ENCODE measurements at regions not wholly inside any gene's neighbourhood (a gene's known extent, or its start where the extent isn't known, plus 50 kb on each side); places are given as distances from the start of the nearest gene placed in this dataset.
"Not testable (repeated sequence)": the region's sequence is repeated elsewhere in the genome, so short reads cannot be mapped to it uniquely, and the experiment has no call there.

DNA sequence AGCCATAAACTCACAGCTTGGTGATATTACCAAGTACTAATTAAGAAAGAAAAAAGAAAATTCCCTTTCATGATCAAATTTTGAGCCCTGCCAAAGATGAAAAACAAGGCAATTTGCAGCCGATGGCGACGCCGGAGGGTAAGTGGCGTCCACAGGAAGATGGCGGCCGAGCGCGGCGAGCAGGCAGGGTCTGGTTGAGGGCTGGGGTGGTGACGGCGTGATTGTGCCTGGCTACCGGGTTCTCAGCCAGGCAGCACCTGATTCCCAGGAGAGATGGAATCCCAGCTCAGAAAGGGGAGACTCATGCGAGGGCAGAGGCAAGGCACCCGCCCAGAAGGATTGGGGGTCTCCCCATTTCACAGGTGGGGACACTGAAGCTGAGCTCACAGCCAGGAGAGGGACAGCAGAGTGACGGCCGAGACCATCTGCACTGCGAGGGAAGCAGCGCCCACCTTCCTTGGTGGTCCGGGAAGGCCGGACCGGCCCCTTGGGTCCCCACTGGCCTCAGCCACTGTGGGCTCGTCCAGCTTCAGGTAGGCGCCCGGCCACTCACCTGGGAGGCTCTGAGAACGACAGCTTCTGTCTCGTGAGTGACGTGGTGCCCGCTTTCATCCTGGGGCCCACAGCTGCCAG, 145.8 kb downstream of the IGLL1 start:
- not testable (repeated sequence) for H3K79me2 ChIP-seq (ENCODE audit: insufficient read depth, low read length); H3K27ac ChIP-seq (ENCODE audit: low read depth, low read length); H3F3A ChIP-seq (ENCODE audit: insufficient read depth); H3K9ac ChIP-seq (ENCODE audit: low read length); H3K4me3 ChIP-seq (ENCODE audit: insufficient read depth, low read length, poor library complexity, severe bottlenecking); H2AFZ ChIP-seq (ENCODE audit: low read depth, low read length, severe bottlenecking); H3K9me2 ChIP-seq (replicated peaks; ENCODE audit: insufficient read depth, low read length); H3K36me3 ChIP-seq (ENCODE audit: low read length); H3K4me2 ChIP-seq (ENCODE audit: low read depth, low read length, poor library complexity, severe bottlenecking); H3K9me3 ChIP-seq (ENCODE audit: insufficient read depth, low read length); H4K20me1 ChIP-seq (ENCODE audit: low read depth, low read length); H3K27me3 ChIP-seq (ENCODE audit: low read length)

DNA sequence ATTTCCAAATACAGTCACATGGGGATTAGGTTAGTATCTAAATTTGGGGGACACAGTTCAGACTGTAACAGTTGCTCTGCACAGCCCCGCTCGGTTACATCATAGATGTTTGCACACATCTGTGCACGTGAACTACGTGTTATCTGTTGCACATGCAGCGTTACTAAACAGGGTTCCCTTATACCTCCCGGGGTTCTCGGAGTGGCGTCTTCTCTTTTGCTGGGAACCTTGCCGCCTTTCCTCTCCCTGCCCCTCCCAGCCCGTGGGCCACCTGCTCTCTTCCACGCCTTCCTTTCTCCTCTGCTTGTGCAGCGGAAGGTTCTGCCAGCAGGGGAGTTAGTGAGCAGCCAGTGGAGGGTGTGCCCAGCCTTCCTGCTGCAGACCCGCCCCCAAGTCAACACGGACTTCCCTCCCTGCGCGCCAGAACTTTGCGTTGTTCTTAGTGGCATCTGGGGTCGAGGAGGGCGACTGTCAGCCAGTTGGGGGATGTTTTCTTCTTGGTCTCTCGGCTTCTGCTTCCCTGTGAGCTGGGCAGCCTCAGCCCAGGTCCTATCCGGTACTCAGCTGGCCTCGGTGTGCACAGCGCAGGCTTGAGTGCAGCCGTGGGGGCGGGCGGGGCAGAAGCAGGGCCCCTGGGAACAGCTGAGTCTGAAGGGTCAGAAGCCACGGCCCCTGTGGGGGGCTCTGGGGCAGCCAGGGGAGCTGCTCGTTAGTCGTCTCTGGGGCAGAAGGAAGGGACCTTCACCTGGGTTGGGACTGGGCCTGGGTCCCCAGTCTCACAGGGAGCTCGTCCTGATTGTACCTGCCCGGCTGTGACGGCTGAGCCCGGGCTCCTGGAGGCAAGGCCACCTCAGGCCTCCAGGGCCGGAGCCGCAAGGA, 146.7 kb downstream of the IGLL1 start:
- H3K4me2 ChIP-seq (ENCODE audit: low read depth, low read length, poor library complexity, severe bottlenecking) = peak overlapping the region; percentile 24
- H3K9ac ChIP-seq (ENCODE audit: low read length); H4K20me1 ChIP-seq (ENCODE audit: low read depth, low read length): not testable (repeated sequence)

DNA sequence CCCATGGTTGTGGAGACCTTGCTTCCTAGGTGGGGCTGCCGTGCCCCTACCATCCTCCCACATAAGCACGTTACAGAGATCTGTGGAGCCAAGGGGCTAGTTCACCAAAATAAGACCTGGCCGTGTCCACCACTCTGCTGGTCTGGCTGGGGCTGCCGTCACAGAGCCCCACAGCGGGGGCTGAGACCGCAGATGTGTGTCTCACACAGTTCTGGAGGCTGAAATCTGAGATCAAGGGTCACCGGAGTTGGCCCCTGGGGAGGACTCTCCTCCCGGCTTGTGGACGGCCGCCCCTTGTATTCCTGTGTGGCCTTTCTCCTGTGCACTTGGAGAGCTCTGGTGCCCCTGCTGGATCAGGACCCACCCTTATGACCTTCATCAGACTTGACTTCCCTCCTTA, 147.4 kb downstream of the IGLL1 start:
- not testable (repeated sequence) for H3K9me2 ChIP-seq (replicated peaks; ENCODE audit: insufficient read depth, low read length); H3K9ac ChIP-seq (ENCODE audit: low read length); H3K36me3 ChIP-seq (ENCODE audit: low read length); H2AFZ ChIP-seq (ENCODE audit: low read depth, low read length, severe bottlenecking); H3K27ac ChIP-seq (ENCODE audit: low read depth, low read length); H3K4me3 ChIP-seq (ENCODE audit: insufficient read depth, low read length, poor library complexity, severe bottlenecking); H3F3A ChIP-seq (ENCODE audit: insufficient read depth); H4K20me1 ChIP-seq (ENCODE audit: low read depth, low read length); H3K79me2 ChIP-seq (ENCODE audit: insufficient read depth, low read length); H3K9me3 ChIP-seq (ENCODE audit: insufficient read depth, low read length); H3K27me3 ChIP-seq (ENCODE audit: low read length)
- H3K4me2 ChIP-seq (ENCODE audit: low read depth, low read length, poor library complexity, severe bottlenecking) = peak overlapping the region; percentile 24

More for the DNA sequence above, 146.7 kb downstream of the IGLL1 start:
- H3K27me3 ChIP-seq (ENCODE audit: low read length); H2AFZ ChIP-seq (ENCODE audit: low read depth, low read length, severe bottlenecking); H3K9me2 ChIP-seq (replicated peaks; ENCODE audit: insufficient read depth, low read length); H3F3A ChIP-seq (ENCODE audit: insufficient read depth); H3K27ac ChIP-seq (ENCODE audit: low read depth, low read length); H3K79me2 ChIP-seq (ENCODE audit: insufficient read depth, low read length); H3K4me3 ChIP-seq (ENCODE audit: insufficient read depth, low read length, poor library complexity, severe bottlenecking); H3K36me3 ChIP-seq (ENCODE audit: low read length); H3K9me3 ChIP-seq (ENCODE audit: insufficient read depth, low read length): not testable (repeated sequence)

DNA sequence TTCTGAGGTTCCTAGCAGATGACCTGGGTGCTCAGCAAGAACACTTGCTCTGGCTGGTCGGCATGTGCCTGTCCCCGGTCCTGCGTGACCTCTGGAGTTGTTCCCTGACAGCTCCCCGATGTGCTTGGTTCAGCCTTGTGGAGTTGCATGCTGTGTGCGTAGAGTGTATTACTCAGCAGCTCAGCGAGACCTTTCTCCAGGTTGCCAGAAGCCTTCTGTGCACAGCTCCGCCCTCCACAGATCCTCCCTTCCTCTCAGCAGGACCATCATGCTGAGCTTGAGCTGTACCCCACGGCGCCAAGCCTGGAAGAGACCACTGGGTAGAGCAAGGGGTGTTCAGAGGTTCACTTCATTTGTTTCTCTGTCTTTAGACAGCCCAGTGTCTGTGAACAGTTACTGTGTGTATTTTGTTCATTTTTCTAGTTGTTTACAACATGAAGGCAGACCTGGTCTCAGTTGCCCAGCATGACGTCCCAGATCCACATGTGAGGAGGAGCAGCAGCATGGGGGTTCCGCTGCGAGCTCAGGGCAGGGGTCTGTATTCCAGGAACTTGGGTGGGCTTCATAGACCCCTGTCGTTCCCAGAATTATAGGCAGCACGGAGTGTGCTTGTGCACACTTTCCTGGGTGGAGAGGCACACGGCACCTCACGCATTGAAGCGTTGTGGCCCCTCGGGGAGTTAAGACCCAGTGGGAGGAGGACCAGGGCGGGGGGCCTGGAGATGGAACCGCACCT, 148.6 kb downstream of the IGLL1 start:
- H3F3A ChIP-seq (ENCODE audit: insufficient read depth) = no peaks in the 10 kb centered on the region

DNA sequence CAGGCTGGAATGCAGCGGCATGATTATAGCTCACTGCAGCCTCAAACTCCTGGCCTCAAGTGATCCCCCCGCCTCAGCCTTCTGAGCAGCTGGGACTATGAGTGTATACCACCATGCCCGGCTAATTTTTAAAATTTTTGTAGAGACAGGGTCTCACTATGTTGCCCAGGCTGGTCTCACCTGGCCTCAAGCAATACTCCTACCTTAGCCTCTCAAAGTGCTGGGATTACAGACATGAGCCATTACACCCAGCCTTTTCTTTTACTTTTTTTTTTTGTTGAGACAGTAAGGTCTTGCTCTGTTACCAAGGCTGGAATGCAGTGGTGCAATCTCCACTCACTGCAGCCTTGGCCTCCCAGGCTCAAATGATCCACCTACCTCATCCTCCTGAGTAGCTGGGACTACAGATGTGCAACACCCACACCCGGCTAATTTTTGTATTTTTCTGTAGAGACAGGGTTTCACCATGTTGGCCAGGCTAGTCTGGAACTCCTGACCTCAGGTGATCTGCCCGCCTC, 155.5 kb downstream of the IGLL1 start:
- H3K4me3 ChIP-seq (ENCODE audit: insufficient read depth, low read length, poor library complexity, severe bottlenecking); H3K9ac ChIP-seq (ENCODE audit: low read length); H3K36me3 ChIP-seq (ENCODE audit: low read length); H3K4me2 ChIP-seq (ENCODE audit: low read depth, low read length, poor library complexity, severe bottlenecking); H3F3A ChIP-seq (ENCODE audit: insufficient read depth); H3K9me3 ChIP-seq (ENCODE audit: insufficient read depth, low read length); H4K20me1 ChIP-seq (ENCODE audit: low read depth, low read length); H3K27ac ChIP-seq (ENCODE audit: low read depth, low read length); H2AFZ ChIP-seq (ENCODE audit: low read depth, low read length, severe bottlenecking); H3K9me2 ChIP-seq (replicated peaks; ENCODE audit: insufficient read depth, low read length); H3K79me2 ChIP-seq (ENCODE audit: insufficient read depth, low read length); H3K27me3 ChIP-seq (ENCODE audit: low read length): not testable (repeated sequence)

More for the DNA sequence above, 148.6 kb downstream of the IGLL1 start:
- Histone ChIP-seq H3K9me3 (ENCODE audit: insufficient read depth, low read length) (no peaks in the 10 kb centered on the region; the same call in 1 of the 2 replicates), H3K27ac (ENCODE audit: low read depth, low read length) (no peak overlapping the region), H3K4me3 (ENCODE audit: insufficient read depth, low read length, poor library complexity, severe bottlenecking) (no peak overlapping the region), H3K36me3 (ENCODE audit: low read length) (no peaks in the 10 kb centered on the region), H3K9me2 (replicated peaks; ENCODE audit: insufficient read depth, low read length) (no peaks in the 10 kb centered on the region), H3K79me2 (ENCODE audit: insufficient read depth, low read length) (no peaks in the 10 kb centered on the region), H4K20me1 (ENCODE audit: low read depth, low read length) (no peaks in the 10 kb centered on the region), H3K4me2 (ENCODE audit: low read depth, low read length, poor library complexity, severe bottlenecking) (no peak overlapping the region), H2AFZ (ENCODE audit: low read depth, low read length, severe bottlenecking) (no peak overlapping the region), H3K9ac (ENCODE audit: low read length) (no peak overlapping the region), H3K27me3 (ENCODE audit: low read length) (no peaks in the 10 kb centered on the region)
- no peak for TF ChIP-seq EZH2phosphoT487 (conservative IDR thresholded peaks at IDR 0.05; ENCODE audit: low read length)
- TF ChIP-seq, protein P1, sequence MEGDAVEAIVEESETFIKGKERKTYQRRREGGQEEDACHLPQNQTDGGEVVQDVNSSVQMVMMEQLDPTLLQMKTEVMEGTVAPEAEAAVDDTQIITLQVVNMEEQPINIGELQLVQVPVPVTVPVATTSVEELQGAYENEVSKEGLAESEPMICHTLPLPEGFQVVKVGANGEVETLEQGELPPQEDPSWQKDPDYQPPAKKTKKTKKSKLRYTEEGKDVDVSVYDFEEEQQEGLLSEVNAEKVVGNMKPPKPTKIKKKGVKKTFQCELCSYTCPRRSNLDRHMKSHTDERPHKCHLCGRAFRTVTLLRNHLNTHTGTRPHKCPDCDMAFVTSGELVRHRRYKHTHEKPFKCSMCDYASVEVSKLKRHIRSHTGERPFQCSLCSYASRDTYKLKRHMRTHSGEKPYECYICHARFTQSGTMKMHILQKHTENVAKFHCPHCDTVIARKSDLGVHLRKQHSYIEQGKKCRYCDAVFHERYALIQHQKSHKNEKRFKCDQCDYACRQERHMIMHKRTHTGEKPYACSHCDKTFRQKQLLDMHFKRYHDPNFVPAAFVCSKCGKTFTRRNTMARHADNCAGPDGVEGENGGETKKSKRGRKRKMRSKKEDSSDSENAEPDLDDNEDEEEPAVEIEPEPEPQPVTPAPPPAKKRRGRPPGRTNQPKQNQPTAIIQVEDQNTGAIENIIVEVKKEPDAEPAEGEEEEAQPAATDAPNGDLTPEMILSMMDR (IDR thresholded peaks at IDR 0.05; ENCODE audit: insufficient read depth, low read length, poor library complexity, severe bottlenecking) = no peak
